ENCODE measurements at regions not wholly inside any gene's neighbourhood (a gene's known extent, or its start where the extent isn't known, plus 50 kb on each side); places are given as distances from the start of the nearest gene placed in this dataset.

DNA sequence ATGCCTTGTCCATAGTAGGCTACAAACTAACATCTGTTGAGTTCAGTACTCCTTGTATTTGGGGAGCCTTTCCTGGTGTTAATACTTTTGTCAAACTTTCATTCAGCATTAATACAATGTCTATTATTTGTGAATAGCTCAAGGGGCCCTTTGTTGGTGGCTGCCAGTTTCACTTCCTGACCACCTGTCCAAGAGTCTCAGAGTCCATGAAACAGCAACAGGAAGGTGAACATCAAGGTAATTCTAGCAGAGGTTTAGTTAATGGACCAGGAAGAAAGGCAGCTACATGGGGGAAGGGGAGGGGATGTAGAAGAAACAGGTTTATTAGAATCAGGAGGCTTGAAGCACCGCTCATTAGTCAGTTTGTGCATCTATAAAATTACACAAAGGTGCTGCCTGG lies 386.9 kb downstream of the PDCD6IP start:
- TF ChIP-seq, protein P1, sequence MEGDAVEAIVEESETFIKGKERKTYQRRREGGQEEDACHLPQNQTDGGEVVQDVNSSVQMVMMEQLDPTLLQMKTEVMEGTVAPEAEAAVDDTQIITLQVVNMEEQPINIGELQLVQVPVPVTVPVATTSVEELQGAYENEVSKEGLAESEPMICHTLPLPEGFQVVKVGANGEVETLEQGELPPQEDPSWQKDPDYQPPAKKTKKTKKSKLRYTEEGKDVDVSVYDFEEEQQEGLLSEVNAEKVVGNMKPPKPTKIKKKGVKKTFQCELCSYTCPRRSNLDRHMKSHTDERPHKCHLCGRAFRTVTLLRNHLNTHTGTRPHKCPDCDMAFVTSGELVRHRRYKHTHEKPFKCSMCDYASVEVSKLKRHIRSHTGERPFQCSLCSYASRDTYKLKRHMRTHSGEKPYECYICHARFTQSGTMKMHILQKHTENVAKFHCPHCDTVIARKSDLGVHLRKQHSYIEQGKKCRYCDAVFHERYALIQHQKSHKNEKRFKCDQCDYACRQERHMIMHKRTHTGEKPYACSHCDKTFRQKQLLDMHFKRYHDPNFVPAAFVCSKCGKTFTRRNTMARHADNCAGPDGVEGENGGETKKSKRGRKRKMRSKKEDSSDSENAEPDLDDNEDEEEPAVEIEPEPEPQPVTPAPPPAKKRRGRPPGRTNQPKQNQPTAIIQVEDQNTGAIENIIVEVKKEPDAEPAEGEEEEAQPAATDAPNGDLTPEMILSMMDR (conservative IDR thresholded peaks at IDR 0.05; ENCODE audit: low read depth, low read length), result no peak
- no peak overlapping the region for H3K4me3 ChIP-seq (ENCODE audit: low read depth, low read length)
- no peak for DNase-seq (ENCODE audit: low read depth)

DNA sequence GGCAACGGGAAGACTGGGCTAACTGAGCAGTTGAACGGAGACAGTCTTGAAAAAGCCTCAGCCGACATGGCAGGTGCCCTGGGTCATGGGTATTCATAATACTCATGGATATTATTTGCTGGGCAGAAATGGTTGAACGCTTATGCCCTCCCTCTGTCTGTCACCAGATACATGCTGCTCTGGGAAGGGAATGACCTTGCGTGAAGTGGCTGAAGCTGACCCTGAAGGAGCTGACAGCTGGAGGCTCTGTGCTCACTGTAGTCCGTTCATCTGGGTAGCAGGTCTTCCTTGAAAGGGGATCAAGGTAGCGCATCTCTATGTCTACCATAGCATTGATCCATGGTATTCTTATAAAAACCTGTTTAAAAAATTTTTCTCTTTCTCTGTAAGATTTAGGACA lies 390.7 kb downstream of the PDCD6IP start:
- no peak overlapping the region for H3K4me3 ChIP-seq (ENCODE audit: low read depth, low read length)
- TF ChIP-seq, protein P1 (conservative IDR thresholded peaks at IDR 0.05; ENCODE audit: low read depth, low read length), result no peak
- DNase-seq (ENCODE audit: low read depth), result no peak

DNA sequence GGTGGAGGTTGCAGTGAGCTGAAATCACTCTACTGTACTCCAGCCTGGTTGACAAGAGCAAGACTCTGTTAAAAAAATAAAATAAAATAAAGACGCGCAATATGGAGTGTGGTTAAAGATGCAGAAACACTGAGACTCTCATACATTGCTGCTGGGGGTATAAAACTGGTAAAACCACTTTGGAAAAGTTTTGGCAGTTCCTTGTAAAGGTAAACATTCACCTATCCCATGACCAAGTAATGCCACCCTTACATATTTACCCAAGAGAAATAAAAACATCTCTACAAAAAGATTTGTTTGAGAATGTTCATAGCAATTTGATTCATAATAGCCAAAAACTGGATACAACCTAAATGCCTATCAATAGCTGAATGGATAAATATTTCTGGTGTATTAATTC lies 398.5 kb downstream of the PDCD6IP start:
- H3K4me3 ChIP-seq (ENCODE audit: low read depth, low read length), result no peak overlapping the region
- no peak for DNase-seq (ENCODE audit: low read depth)
- TF ChIP-seq, protein P1 (conservative IDR thresholded peaks at IDR 0.05; ENCODE audit: low read depth, low read length), result no peak

DNA sequence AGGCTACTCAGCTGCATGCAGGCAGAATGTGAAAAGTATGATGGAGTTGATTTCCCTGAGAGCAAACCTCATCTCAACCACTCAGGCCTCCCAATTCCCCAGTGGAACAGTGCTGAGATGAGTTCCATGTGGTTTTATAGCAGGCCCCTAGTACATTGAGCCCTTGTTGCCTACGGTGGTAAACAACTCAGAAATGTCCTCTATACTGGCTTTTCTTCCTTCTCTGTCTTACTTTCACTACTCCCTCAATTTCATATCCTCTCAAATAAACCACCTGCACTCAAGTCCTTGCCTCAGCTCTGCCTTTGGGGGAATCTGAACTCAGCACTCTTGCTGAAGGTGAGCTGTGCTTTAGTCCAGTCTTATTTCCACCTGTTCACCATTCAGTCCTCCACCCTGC lies 399.9 kb downstream of the PDCD6IP start:
- H3K4me3 ChIP-seq (ENCODE audit: low read depth, low read length), result no peak overlapping the region
- TF ChIP-seq, protein P1 (conservative IDR thresholded peaks at IDR 0.05; ENCODE audit: low read depth, low read length), result no peak
- DNase-seq (ENCODE audit: low read depth), result no peak

DNA sequence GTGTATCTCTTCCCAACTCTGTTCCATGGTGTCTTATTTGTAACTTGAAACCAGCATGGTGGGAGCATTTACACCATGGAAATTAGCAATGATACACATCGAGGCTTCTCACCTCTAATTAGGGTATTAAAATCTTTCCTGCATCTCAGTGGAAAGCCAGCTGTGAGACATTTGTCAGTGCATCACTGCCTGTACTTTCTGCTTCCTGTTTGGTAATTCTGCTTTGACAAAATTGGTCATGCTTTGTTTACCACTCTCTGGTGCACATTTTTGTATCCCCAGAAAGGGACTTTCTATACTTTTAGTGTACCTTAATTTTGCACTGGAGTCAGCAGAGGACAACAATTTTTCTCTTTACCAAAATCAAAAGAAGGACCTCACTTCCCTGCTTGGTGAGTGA lies 402.1 kb downstream of the PDCD6IP start:
- no peak overlapping the region for H3K4me3 ChIP-seq (ENCODE audit: low read depth, low read length)
- no peak for DNase-seq (ENCODE audit: low read depth)
- TF ChIP-seq, protein P1 (conservative IDR thresholded peaks at IDR 0.05; ENCODE audit: low read depth, low read length), result no peak

DNA sequence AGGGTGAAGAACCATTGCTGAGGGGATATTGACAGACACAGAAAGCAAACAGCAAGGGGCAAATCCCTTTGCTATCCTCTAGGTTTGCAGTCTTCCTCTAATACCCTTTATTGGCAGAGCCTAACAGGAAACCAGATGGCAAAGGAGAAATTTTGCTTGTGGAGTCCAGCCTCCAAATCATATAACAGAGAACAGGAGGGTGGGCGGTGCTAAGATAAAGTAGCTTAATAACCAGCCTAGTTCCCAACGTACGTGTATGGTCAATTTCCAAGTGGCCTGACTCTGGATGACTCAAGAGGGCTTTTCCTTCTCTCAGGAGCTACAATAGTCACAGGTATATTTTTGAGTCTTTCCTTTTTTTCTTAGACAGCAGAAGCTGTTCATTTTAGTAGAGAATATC lies 404.5 kb downstream of the PDCD6IP start:
- H3K4me3 ChIP-seq (ENCODE audit: low read depth, low read length), result no peak overlapping the region
- TF ChIP-seq, protein P1 (conservative IDR thresholded peaks at IDR 0.05; ENCODE audit: low read depth, low read length), result no peak
- no peak for DNase-seq (ENCODE audit: low read depth)

DNA sequence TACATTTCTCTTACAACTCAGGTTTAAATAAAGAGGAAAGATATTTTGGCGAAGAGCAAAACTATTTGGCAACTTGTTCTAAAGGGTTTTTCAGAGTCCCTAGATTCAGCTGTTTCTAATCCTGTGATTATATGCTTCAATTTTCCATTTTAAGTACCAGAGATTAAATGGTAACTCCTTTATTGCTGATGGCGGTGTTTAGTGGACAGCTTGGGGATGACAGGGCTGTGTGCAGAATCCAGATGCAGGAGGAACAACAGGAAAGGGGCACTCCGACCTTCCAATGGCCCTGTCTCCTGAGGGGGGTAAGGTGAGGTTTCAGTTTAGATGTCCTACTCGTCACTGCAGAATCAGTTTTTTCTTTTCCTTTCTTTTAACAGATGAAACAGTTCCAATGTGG lies 405.0 kb downstream of the PDCD6IP start:
- TF ChIP-seq, protein P1 (conservative IDR thresholded peaks at IDR 0.05; ENCODE audit: low read depth, low read length), result no peak
- no peak overlapping the region for H3K4me3 ChIP-seq (ENCODE audit: low read depth, low read length)
- no peak for DNase-seq (ENCODE audit: low read depth)

Data from choroid plexus epithelial cell (primary cell).